Stimulated activated naive B cell treated with anti-CD40 and anti-IgM and Interleukin-4, amounts not matched to agents 10 μg/mL and 1 μg/mL and 100 μg/mL, for 72 hours (primary cell): ENCODE measurements at regions not wholly inside any gene's neighbourhood (a gene's known extent, or its start where the extent isn't known, plus 50 kb on each side); places are given as distances from the start of the nearest gene placed in this dataset.

Source experiments
- ATAC-seq, 2 donors: fragments of 150-1000 bp; cut with Tn5 transposase; replicated peaks; 2 replicates each; pipeline ENCODE4 v1.10.0; 2021; ENCODE audit warnings: moderate library complexity in 1 of 2
- DNase-seq: peaks from one replicate; pipeline ENCODE4 v3.0.0; 2021
- H3K27ac Mint-ChIP-seq: one replicate; pipeline ENCODE4 v1.8.0; 2022; ENCODE audit warnings: mild to moderate bottlenecking, mixed read lengths
- H3K27me3 Mint-ChIP-seq, 2 donors: one replicate each; pipeline ENCODE4 v1.8.0; 2022; ENCODE audit warnings: mixed read lengths in 2 of 2
- H3K36me3 Mint-ChIP-seq, 2 donors: one replicate each; pipeline ENCODE4 v1.8.0; 2022; ENCODE audit warnings: mixed read lengths in 2 of 2, mild to moderate bottlenecking in 1 of 2
- H3K4me1 Mint-ChIP-seq, 2 donors: one replicate each; pipeline ENCODE4 v1.8.0; 2022; ENCODE audit warnings: mixed read lengths in 2 of 2, mild to moderate bottlenecking in 1 of 2
- H3K4me3 Mint-ChIP-seq, 2 donors: one replicate each; pipeline ENCODE4 v1.8.0; 2022; ENCODE audit warnings: mild to moderate bottlenecking in 2 of 2, mixed read lengths in 2 of 2, moderate library complexity in 1 of 2
- H3K9me3 Mint-ChIP-seq, 2 donors: one replicate each; pipeline ENCODE4 v1.8.0; 2022; ENCODE audit warnings: mixed read lengths in 2 of 2, mild to moderate bottlenecking in 1 of 2

GRCh38 chr5:85263125-85263524 is 878.4 kb upstream of the EDIL3 start:
- H3K4me1 Mint-ChIP-seq: no peaks in the 10 kb centered on the region
- no peaks in the 10 kb centered on the region for H3K9me3 Mint-ChIP-seq
- ATAC-seq (no peak), DNase-seq (no peak)
- no peaks in the 10 kb centered on the region for H3K27me3 Mint-ChIP-seq
- H3K36me3 Mint-ChIP-seq: no peaks in the 10 kb centered on the region
- H3K27ac Mint-ChIP-seq: no peak overlapping the region
- no peak overlapping the region for H3K4me3 Mint-ChIP-seq

GRCh38 chr5:85266692-85267091 is 882.0 kb upstream of the EDIL3 start:
- DNase-seq: no peak
- Mint-ChIP-seq H3K27me3 (no peaks in the 10 kb centered on the region), H3K36me3 (no peaks in the 10 kb centered on the region), H3K9me3 (peaks cover 0 to 5% of the 10 kb centered on the region in 2 donors), H3K4me1 (no peaks in the 10 kb centered on the region), H3K27ac (no peak overlapping the region), H3K4me3 (no peak overlapping the region)
- ATAC-seq: no peak

GRCh38 chr5:85268194-85268593 is 883.5 kb upstream of the EDIL3 start:
- Mint-ChIP-seq H3K27me3 (no peaks in the 10 kb centered on the region), H3K36me3 (no peaks in the 10 kb centered on the region), H3K4me3 (no peak overlapping the region), H3K4me1 (no peaks in the 10 kb centered on the region), H3K9me3 (peaks cover 0 to 5% of the 10 kb centered on the region in 2 donors), H3K27ac (no peak overlapping the region)
- ATAC-seq (no peak), DNase-seq (no peak)

- DNase-seq: no peak
- Mint-ChIP-seq H3K4me1 (no peaks in the 10 kb centered on the region), H3K27ac (no peak overlapping the region), H3K4me3 (no peak overlapping the region), H3K27me3 (no peaks in the 10 kb centered on the region), H3K36me3 (no peaks in the 10 kb centered on the region), H3K9me3 (peaks cover 0 to 3% of the 10 kb centered on the region in 2 donors)
- peak; percentile 52 to 57 for ATAC-seq
Measured at GRCh38 chr5:85278193-85278592, 893.5 kb upstream of the EDIL3 start.

- H3K27ac Mint-ChIP-seq: no peak overlapping the region
- DNase-seq: no peak
- no peaks in the 10 kb centered on the region for H3K36me3 Mint-ChIP-seq
- H3K9me3 Mint-ChIP-seq: no peaks in the 10 kb centered on the region
- no peaks in the 10 kb centered on the region for H3K4me1 Mint-ChIP-seq
- ATAC-seq: no peak
- no peak overlapping the region for H3K4me3 Mint-ChIP-seq
- H3K27me3 Mint-ChIP-seq: no peaks in the 10 kb centered on the region
Measured at GRCh38 chr5:85288914-85289313, 904.2 kb upstream of the EDIL3 start.

GRCh38 chr5:85293145-85293785 is 908.6 kb upstream of the EDIL3 start:
- Mint-ChIP-seq H3K27ac (no peak overlapping the region), H3K27me3 (no peaks in the 10 kb centered on the region)
- DNase-seq: no peak

GRCh38 chr5:85304524-85304923 is 919.8 kb upstream of the EDIL3 start:
- Mint-ChIP-seq H3K4me3 (no peak overlapping the region), H3K9me3 (no peaks in the 10 kb centered on the region), H3K27me3 (no peaks in the 10 kb centered on the region), H3K27ac (no peak overlapping the region), H3K4me1 (no peaks in the 10 kb centered on the region), H3K36me3 (no peaks in the 10 kb centered on the region)
- ATAC-seq (no peak), DNase-seq (no peak)

More at GRCh38 chr5:85293145-85293785, 908.6 kb upstream of the EDIL3 start:
- Mint-ChIP-seq H3K36me3 (no peaks in the 10 kb centered on the region), H3K4me3 (no peak overlapping the region), H3K4me1 (no peaks in the 10 kb centered on the region), H3K9me3 (no peaks in the 10 kb centered on the region)
- ATAC-seq: no peak

GRCh38 chr5:85305766-85306165 is 921.1 kb upstream of the EDIL3 start:
- Mint-ChIP-seq H3K27me3 (no peaks in the 10 kb centered on the region), H3K9me3 (no peaks in the 10 kb centered on the region), H3K36me3 (no peaks in the 10 kb centered on the region), H3K4me1 (no peaks in the 10 kb centered on the region), H3K4me3 (no peak overlapping the region), H3K27ac (no peak overlapping the region)
- ATAC-seq (no peak), DNase-seq (no peak)

- ATAC-seq: peak in 1 of 2 donors; percentile 16
- Mint-ChIP-seq H3K4me3 (no peak overlapping the region), H3K27me3 (no peaks in the 10 kb centered on the region)
Measured at GRCh38 chr5:85311536-85311935, 926.9 kb upstream of the EDIL3 start.

GRCh38 chr5:85320495-85320894 is 935.8 kb upstream of the EDIL3 start:
- ATAC-seq: no peak
- no peaks in the 10 kb centered on the region for H3K4me1 Mint-ChIP-seq
- H3K27ac Mint-ChIP-seq: no peak overlapping the region
- no peaks in the 10 kb centered on the region for H3K9me3 Mint-ChIP-seq
- H3K4me3 Mint-ChIP-seq: no peak overlapping the region
- no peak for DNase-seq
- H3K27me3 Mint-ChIP-seq: no peaks in the 10 kb centered on the region
- H3K36me3 Mint-ChIP-seq: no peaks in the 10 kb centered on the region

More at GRCh38 chr5:85311536-85311935, 926.9 kb upstream of the EDIL3 start:
- no peaks in the 10 kb centered on the region for H3K4me1 Mint-ChIP-seq
- H3K27ac Mint-ChIP-seq: no peak overlapping the region
- H3K9me3 Mint-ChIP-seq: no peaks in the 10 kb centered on the region
- H3K36me3 Mint-ChIP-seq: no peaks in the 10 kb centered on the region
- no peak for DNase-seq

- Mint-ChIP-seq H3K4me1 (no peaks in the 10 kb centered on the region), H3K27ac (no peak overlapping the region), H3K9me3 (peaks cover 0 to 3% of the 10 kb centered on the region in 2 donors), H3K4me3 (no peak overlapping the region), H3K27me3 (no peaks in the 10 kb centered on the region), H3K36me3 (no peaks in the 10 kb centered on the region)
- ATAC-seq (no peak), DNase-seq (no peak)
Measured at GRCh38 chr5:85333276-85333675, 948.6 kb upstream of the EDIL3 start.

- Mint-ChIP-seq H3K27me3 (no peaks in the 10 kb centered on the region), H3K4me1 (no peaks in the 10 kb centered on the region), H3K9me3 (peaks cover 0 to 3% of the 10 kb centered on the region in 2 donors), H3K36me3 (no peaks in the 10 kb centered on the region), H3K4me3 (no peak overlapping the region), H3K27ac (no peak overlapping the region)
- DNase-seq (no peak), ATAC-seq (no peak)
Measured at GRCh38 chr5:85337435-85337834, 952.8 kb upstream of the EDIL3 start.

- ATAC-seq (no peak), DNase-seq (no peak)
- Mint-ChIP-seq H3K27me3 (no peaks in the 10 kb centered on the region), H3K27ac (no peak overlapping the region), H3K4me3 (no peak overlapping the region), H3K36me3 (no peaks in the 10 kb centered on the region), H3K9me3 (peaks cover 1 to 13% of the 10 kb centered on the region in 2 donors), H3K4me1 (no peaks in the 10 kb centered on the region)
Measured at GRCh38 chr5:85340790-85341189, 956.1 kb upstream of the EDIL3 start.

GRCh38 chr5:85345818-85346217 is 961.1 kb upstream of the EDIL3 start:
- peaks cover 1 to 10% of the 10 kb centered on the region in 2 donors for H3K9me3 Mint-ChIP-seq
- H3K4me3 Mint-ChIP-seq: no peak overlapping the region
- H3K4me1 Mint-ChIP-seq: no peaks in the 10 kb centered on the region
- H3K36me3 Mint-ChIP-seq: no peaks in the 10 kb centered on the region
- no peaks in the 10 kb centered on the region for H3K27me3 Mint-ChIP-seq
- H3K27ac Mint-ChIP-seq: no peak overlapping the region
- no peak for ATAC-seq
- no peak for DNase-seq

- DNase-seq: no peak
- H3K4me1 Mint-ChIP-seq: no peaks in the 10 kb centered on the region
- no peak for ATAC-seq
- H3K4me3 Mint-ChIP-seq: no peak overlapping the region
- H3K27ac Mint-ChIP-seq: no peak overlapping the region
- H3K27me3 Mint-ChIP-seq: no peaks in the 10 kb centered on the region
- no peaks in the 10 kb centered on the region for H3K36me3 Mint-ChIP-seq
- H3K9me3 Mint-ChIP-seq: no peaks in the 10 kb centered on the region
Measured at GRCh38 chr5:85357309-85357708, 972.6 kb upstream of the EDIL3 start.

GRCh38 chr5:85375525-85375924 is 990.8 kb upstream of the EDIL3 start:
- no peaks in the 10 kb centered on the region for H3K4me1 Mint-ChIP-seq
- DNase-seq (no peak), ATAC-seq (peak in 1 of 2 donors; percentile 10)
- no peak overlapping the region for H3K4me3 Mint-ChIP-seq
- H3K36me3 Mint-ChIP-seq: no peaks in the 10 kb centered on the region
- H3K27me3 Mint-ChIP-seq: no peaks in the 10 kb centered on the region
- no peak overlapping the region for H3K27ac Mint-ChIP-seq
- H3K9me3 Mint-ChIP-seq: no peaks in the 10 kb centered on the region
